GM19397 (cell line): ENCODE measurements at regions not wholly inside any gene's neighbourhood (a gene's known extent, or its start where the extent isn't known, plus 50 kb on each side); places are given as distances from the start of the nearest gene placed in this dataset.
"Not testable (repeated sequence)": the region's sequence is repeated elsewhere in the genome, so short reads cannot be mapped to it uniquely, and the experiment has no call there.

Experiments used
- ATAC-seq: cut with Tn5 transposase; IDR thresholded peaks from one replicate; pipeline ENCODE4 v1.9.1; 2021; ENCODE audit warnings: mild to moderate bottlenecking, moderate library complexity; ENCODE audit not compliant: unreplicated experiment

- no peak for ATAC-seq
These were observed 867.1 kb downstream of the IGSF11 start for GRCh38 chr3:118167571-118167970.

DNA sequence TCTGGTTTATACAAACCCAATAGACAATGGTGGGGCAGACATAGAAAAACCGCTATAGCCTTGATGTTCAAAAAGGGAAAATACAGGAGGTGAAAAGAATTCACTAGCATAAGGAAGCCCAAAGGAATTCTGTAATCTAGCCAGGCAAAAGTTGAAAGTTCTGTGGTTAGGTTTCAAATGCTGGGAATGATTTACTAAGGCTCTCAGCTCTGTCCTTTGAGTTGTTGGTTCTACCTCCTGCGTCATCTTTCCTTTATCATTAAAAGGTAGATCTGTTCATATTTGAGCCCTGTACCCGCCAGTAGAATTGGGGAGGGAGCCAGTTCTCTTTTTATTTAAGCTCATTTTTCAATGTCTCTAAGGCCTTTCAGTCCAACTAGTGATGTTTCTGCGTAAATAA, 866.5 kb downstream of the IGSF11 start:
- ATAC-seq: no peak

DNA sequence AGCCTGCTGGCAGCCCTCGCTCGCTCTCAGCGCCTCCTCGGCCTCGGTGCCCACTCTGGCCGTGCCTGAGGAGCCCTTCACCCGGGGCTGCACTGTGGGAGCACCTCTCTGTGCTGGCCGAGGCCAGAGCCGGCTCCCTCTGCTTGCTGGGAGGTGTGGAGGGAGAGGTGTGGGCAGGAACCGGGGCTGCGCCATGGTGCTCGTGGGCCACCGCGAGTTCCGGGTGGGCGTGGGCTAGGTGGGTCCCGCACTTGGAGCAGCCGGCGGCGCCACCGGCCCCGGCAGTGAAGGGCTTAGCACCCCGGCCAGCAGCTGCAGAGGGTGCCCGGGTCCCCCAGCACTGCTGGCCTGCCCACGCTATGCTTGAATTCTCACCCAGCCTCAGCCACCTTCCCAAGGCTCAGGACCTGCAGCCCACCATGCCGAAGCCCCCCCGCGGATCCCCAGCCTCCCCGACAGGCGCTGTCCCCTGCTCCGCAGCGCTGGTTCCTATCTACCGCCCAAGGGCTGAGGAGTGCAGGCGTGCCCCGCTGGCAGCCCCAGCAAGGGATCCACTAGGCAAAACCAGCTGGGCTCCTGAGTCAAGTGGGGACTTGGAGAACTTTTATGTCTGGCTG, 863.3 kb downstream of the IGSF11 start:
- no peak for ATAC-seq

DNA sequence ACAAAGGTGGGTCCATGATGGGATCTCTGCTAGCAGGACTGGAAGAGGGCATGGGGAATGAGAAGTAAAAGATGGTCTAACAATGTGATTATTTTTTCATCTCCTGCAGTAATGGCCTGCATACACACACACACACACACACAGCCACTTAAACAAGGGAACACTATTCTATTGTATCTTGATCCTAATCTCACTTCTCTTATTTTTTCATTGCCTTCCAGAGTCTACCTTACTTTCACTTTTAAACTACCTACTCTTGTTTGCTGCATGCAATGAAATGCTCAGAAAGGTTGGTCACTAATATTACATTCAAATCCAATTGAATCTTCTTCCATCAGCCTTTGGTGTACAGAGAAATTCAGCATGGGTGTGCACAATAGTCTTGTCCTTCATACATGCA, 853.8 kb downstream of the IGSF11 start:
- ATAC-seq: no peak

GRCh38 chr3:118181274-118181673, 853.4 kb downstream of the IGSF11 start:
- no peak for ATAC-seq

- ATAC-seq: no peak
These were observed 848.6 kb downstream of the IGSF11 start for GRCh38 chr3:118186051-118186450.

DNA sequence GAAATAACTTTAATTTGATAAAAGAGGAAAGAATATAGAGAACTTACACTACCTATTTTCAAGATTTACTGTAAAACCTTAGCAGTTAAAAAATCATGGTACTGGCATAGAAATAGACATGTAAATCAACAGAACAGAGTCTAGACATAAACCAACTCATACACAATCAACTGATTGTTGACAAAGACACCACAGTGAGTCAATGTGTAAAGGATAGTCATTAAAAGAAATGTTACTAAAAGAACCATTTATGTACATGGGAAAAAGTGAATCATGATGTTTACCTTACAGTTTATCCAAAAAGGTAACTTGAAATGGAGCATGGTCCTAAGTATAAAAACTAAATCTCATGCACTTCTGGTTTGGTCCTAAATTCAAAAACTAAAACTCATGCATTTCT, 847.4 kb downstream of the IGSF11 start:
- ATAC-seq: no peak

GRCh38 chr3:118196183-118196582, 838.5 kb downstream of the IGSF11 start:
- no peak for ATAC-seq

DNA sequence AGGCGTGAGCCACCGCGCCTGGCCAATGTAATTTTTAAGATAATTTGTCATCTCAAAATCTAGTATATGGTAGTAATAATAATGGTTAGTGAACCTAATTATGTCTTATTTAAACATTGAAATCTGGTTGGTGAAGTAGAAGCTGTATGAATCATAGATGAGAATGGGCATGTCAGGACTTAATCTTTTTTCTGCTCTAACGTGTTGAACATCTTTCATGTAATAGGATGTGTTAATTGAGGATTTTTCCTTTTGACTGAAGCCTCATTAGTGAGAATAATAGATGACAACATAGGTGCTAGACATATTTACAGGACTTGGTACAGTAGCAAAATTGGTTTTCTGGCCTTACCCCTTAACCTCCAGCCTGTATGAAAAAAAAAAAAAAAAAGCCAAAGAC, 835.6 kb downstream of the IGSF11 start:
- no peak for ATAC-seq

- no peak for ATAC-seq
These were observed 830.5 kb downstream of the IGSF11 start for GRCh38 chr3:118204052-118204656.

GRCh38 chr3:118207271-118207670, 827.4 kb downstream of the IGSF11 start:
- ATAC-seq: no peak

DNA sequence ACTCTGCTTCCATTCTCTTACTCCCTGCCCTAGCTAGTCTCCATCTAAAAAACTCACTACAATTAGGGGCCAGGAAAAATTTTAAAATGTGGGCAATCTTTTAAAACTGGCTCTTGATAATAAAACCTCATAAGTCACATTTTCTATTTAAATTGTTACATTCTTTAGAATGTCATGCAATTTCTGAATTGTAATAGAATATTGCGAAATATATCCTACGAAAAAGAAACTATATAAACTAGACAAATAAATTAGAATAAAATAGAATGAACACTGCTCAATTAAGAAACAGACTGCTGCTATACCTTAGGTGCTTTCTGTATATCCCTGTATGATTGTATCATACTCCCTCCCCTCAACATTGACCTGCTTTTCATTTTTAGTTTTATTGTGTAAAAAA, 826.0 kb downstream of the IGSF11 start:
- no peak for ATAC-seq

GRCh38 chr3:118213892-118214291, 820.8 kb downstream of the IGSF11 start:
- ATAC-seq: no peak

DNA sequence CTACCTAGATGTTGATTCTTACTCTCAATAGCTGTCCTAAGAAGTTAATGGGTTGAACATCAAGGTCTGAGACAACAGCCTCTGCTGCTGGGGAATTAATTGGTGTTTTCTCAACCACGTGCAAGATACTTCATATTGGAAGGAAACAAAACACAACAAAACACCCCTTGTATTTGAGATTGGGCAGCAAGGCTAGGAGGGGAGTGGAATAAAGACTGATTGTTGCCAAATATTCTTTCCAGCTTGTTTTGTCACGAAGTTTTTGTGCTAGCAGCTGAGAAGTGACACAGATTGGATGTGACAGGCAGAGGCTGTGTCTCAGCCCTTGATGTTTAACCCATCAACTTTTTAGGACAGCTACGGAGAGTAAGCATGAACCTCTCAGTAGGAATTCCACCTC, 808.4 kb downstream of the IGSF11 start:
- no peak for ATAC-seq

DNA sequence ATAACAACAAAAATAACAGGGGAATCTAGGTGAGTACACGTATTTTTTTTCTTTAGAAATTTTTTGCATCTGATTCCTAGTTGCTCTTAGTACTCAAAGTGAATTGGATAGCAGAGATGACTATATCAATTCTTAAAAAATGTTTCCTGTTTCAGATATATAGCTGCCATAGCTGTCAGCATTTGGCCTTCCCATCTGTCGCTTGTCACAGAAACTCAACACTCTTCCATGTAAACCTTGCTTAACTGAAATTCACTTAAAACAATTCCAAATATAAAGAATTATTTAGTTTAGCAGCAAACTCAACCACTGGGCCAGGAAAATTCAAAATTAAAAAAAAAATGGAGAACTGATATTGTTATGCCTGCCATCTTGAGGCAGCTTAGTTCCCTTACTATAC, 807.5 kb downstream of the IGSF11 start:
- no peak for ATAC-seq

DNA sequence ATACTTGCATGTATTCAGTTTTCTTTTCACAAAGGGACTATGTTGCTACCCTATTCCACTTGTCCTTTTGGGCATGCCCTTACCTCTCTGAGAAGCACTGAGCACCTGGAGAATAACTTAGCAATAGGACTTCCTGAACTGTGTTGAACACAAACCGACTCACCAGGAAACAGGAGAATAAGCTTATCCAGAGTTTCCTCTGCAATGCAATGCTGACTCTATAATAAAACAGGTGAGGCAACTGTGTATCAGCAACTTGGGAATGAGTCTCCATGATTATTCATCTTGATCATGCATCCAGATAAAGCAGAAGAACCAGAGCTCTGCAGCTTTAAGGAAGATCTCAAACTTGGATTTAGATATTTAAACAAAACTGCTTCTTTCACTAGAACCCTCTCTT, 806.5 kb downstream of the IGSF11 start:
- ATAC-seq: no peak

DNA sequence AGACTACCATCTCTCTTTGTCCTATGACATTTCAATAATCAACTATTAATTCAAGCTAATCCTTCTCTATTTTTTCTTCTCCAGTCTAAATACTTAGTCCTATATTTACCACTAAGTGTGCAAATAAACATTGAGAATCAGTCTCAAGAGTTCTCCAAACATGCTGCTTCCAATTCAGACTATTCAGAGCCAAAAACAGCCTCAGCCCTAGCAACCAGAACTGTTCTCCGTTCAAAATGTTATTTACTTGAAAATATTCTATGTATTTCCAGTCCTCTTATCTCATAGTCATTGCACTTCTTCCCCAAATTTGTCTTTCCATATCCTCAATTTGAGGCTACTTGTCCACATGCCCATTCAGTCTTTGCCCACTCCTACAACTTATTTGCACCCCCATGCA, 805.5 kb downstream of the IGSF11 start:
- no peak for ATAC-seq

GRCh38 chr3:118231578-118231977, 803.1 kb downstream of the IGSF11 start:
- ATAC-seq: no peak

DNA sequence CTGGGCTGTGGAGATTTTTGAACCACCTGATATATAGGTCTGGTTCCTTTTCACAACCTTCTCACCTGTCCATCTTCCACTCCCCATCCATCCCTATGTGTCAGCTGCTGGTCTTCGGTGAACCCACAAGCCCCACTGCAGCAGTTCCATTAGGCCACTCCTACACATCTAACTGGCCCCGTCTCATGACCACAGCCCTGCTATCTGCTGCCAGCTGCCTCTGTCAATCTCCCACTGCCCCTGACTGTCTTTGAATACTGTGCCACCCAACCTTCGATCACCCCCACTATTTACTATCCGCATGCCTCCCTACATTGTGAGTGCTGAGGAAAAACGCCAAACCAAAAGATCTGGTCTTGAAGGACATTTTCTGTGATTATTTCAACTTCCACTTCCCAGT, 795.4 kb downstream of the IGSF11 start:
- ATAC-seq: no peak

DNA sequence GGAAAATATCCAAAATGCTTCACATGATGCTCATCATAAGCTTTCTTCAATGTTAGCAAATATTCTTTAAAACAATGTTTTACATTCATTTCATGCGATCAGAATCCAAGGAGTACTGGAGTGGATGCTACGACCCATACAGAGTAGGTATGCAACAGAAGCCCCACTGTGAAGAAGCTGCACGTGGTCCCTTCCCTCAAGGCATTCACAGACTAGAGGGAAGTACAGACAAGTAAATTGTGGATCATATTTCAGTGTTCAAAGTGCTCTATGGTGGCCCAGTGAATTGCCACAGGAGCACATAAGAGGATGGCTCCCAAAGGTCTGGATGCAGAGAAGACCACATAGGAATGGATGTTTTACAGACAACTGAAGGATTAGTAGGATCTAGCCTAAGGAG, 789.9 kb downstream of the IGSF11 start:
- no peak for ATAC-seq

DNA sequence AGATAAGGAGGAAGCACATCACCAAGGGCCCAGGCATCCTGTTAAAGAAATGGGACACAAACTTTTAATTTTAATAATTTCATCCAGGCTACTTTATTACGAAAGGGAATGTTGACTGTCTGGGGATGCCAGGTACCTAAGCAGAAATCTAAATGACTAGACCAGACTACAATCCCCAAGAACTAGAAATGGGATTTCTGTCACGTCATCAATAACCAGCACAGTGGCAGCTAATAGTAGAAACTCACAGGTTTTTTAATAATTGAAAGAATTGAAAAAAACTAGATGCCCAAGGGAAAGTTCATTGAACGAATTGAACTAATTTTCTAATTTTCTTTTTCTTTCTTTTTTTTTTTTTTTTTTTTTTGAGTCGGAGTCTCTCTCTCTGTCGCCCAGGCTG, 789.3 kb downstream of the IGSF11 start:
- no peak for ATAC-seq

- not testable (repeated sequence) for ATAC-seq
These were observed 775.8 kb downstream of the IGSF11 start for GRCh38 chr3:118258850-118259249.

- no peak for ATAC-seq
These were observed 771.7 kb downstream of the IGSF11 start for GRCh38 chr3:118262800-118263402.
